Ishikawa (cell line): ENCODE measurements at regions not wholly inside any gene's neighbourhood (a gene's known extent, or its start where the extent isn't known, plus 50 kb on each side); places are given as distances from the start of the nearest gene placed in this dataset.

Experiments used
- CEBPB ChIP-seq: IDR thresholded peaks from 2 replicates; pipeline ENCODE4 v1.6.1; 2012
- CREB1 ChIP-seq: IDR thresholded peaks from 2 replicates; pipeline ENCODE4 v1.6.1; 2012; ENCODE audit warnings: low read depth
- EGR1 ChIP-seq: IDR thresholded peaks from 2 replicates; pipeline ENCODE4 v1.6.1; 2012
- EP300 ChIP-seq: IDR thresholded peaks from 2 replicates; pipeline ENCODE4 v1.6.1; 2012; ENCODE audit warnings: borderline replicate concordance
- FOXM1 ChIP-seq: IDR thresholded peaks from 2 replicates; pipeline ENCODE4 v1.6.1; 2012; ENCODE audit warnings: low read depth, borderline replicate concordance
- NFIC ChIP-seq: IDR thresholded peaks from 2 replicates; pipeline ENCODE4 v1.6.1; 2012
- RAD21 ChIP-seq: IDR thresholded peaks from 2 replicates; pipeline ENCODE4 v1.6.1; 2012; ENCODE audit warnings: low read depth
- TAF1 ChIP-seq: IDR thresholded peaks from 2 replicates; pipeline ENCODE4 v1.6.1; 2012; ENCODE audit warnings: low read depth, mild to moderate bottlenecking
- TCF12 ChIP-seq: IDR thresholded peaks from 2 replicates; pipeline ENCODE4 v1.6.1; 2012; ENCODE audit warnings: low read depth
- TEAD4 ChIP-seq: IDR thresholded peaks from 2 replicates; pipeline ENCODE4 v1.6.1; 2012
- YY1 ChIP-seq: IDR thresholded peaks from 2 replicates; pipeline ENCODE4 v1.6.1; 2012; ENCODE audit warnings: low read depth
- ZBTB7A ChIP-seq: IDR thresholded peaks from 2 replicates; pipeline ENCODE4 v1.6.1; 2012; ENCODE audit warnings: low read depth
- TF ChIP-seq, protein P1 (sequence below): IDR thresholded peaks from 2 replicates; pipeline ENCODE4 v1.6.1; 2012; ENCODE audit warnings: low read depth, mild to moderate bottlenecking
- TF ChIP-seq, protein P2 (sequence below): IDR thresholded peaks from 2 replicates; pipeline ENCODE4 v1.6.1; 2012
- TF ChIP-seq, protein P3 (sequence below): IDR thresholded peaks from 2 replicates; pipeline ENCODE4 v1.6.1; 2012

DNA sequence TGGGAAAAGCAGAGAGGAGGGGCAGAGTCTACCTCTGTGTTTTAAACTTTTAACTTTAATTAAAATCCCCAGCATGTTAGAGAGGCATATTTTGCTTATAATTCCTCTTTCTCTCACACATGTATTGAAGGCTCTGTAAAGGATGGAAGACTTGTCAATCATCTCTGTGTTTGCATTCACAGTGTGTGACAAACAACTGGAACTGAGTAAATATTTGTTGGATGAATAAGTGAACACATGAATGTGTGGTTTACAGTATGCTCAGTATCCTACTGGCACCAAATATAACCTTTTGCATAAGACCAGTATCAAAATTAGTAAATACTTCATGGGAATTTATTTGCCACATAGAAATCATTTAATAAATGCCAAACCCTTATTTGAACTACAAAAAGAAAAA, 829.0 kb downstream of the GRID1 start:
- TF ChIP-seq, protein P1, sequence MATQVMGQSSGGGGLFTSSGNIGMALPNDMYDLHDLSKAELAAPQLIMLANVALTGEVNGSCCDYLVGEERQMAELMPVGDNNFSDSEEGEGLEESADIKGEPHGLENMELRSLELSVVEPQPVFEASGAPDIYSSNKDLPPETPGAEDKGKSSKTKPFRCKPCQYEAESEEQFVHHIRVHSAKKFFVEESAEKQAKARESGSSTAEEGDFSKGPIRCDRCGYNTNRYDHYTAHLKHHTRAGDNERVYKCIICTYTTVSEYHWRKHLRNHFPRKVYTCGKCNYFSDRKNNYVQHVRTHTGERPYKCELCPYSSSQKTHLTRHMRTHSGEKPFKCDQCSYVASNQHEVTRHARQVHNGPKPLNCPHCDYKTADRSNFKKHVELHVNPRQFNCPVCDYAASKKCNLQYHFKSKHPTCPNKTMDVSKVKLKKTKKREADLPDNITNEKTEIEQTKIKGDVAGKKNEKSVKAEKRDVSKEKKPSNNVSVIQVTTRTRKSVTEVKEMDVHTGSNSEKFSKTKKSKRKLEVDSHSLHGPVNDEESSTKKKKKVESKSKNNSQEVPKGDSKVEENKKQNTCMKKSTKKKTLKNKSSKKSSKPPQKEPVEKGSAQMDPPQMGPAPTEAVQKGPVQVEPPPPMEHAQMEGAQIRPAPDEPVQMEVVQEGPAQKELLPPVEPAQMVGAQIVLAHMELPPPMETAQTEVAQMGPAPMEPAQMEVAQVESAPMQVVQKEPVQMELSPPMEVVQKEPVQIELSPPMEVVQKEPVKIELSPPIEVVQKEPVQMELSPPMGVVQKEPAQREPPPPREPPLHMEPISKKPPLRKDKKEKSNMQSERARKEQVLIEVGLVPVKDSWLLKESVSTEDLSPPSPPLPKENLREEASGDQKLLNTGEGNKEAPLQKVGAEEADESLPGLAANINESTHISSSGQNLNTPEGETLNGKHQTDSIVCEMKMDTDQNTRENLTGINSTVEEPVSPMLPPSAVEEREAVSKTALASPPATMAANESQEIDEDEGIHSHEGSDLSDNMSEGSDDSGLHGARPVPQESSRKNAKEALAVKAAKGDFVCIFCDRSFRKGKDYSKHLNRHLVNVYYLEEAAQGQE: no peak
- no peak for TF ChIP-seq CREB1
- no peak for TF ChIP-seq TEAD4
- TF ChIP-seq, protein P2, sequence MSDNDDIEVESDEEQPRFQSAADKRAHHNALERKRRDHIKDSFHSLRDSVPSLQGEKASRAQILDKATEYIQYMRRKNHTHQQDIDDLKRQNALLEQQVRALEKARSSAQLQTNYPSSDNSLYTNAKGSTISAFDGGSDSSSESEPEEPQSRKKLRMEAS: no peak
- no peak for TF ChIP-seq FOXM1
- TF ChIP-seq EP300: no peak
- no peak for TF ChIP-seq CEBPB
- no peak for TF ChIP-seq TAF1
- no peak for TF ChIP-seq TCF12
- TF ChIP-seq NFIC: no peak

DNA sequence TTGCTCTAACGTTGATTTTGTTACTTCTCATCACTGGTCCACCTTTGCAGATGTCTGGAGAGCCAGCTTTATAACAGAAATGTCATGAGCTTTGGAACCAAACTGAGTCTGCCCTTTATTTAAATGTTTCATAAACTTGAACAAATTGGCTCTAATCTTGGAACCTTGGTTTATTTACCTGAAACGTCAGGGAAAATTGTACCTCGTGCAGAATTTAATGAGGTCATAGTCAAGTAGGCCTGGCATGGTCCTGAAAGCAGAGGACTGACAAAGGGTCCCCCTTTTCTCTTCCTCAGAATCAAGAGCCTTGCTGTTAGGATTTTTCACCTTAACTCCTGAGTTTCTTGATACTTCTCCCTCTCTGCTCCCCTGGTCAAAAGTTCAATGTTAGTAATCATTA, 828.0 kb downstream of the GRID1 start:
- no peak for TF ChIP-seq YY1

DNA sequence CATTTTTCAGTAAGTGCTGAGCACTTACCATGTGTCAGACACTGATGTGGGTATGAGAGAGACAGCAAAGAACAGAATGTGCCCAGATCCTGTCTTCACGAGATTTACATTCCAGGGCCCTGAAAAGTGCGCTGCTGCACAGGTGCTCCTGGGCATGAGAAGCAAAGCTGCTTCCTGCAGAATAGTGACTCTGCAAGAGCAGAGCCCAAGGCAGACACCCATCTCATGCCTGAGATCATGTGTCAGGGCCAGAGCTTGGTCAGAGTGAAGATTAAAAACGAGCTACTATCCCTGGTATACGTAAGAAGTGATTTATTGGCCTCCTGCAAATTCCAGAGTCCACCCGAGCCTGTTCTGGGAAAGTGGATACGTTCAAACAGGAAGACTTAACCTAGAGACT, 824.4 kb downstream of the GRID1 start:
- TF ChIP-seq NFIC (no peak), EP300 (no peak), TCF12 (no peak), FOXM1 (no peak), TEAD4 (no peak), ZBTB7A (no peak), CEBPB (no peak)

DNA sequence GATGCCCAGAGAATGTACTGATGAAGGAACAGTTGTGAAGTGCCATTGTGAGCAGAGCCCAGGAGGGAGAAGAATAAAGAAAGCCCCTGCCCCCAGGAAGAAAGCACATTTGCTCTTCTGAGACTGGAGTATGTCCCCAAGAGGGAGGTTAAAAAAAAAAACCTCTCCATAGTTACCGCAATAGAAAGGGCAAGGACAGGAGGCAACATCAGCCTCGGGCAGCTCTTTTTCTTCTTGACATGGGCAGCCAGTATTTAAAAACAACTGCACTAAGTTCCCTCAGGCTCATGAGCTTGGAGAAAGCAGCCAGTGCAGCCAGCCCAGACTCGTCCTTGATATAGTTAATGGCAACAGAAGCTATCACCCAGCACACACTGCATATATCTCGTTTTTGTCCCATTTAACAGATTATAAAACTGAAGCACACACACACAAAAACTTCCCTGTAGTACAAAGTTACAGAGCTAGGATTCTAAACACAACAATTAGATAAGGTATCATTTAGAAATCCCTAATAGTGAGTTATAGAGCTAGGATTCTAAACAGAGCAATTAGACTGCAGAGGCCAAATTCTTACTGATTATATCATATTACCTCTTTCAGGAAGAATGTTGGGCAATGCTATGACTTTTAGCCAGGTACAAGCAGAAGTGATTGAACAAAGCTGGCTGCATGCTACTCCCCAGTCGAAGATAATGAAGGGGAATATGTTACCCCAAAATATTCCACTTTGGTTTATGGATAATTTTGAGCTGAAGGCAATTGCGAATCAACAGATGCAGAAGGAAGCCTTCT, 823.5 kb downstream of the GRID1 start:
- TF ChIP-seq, protein P2: no peak
- TF ChIP-seq, protein P3, sequence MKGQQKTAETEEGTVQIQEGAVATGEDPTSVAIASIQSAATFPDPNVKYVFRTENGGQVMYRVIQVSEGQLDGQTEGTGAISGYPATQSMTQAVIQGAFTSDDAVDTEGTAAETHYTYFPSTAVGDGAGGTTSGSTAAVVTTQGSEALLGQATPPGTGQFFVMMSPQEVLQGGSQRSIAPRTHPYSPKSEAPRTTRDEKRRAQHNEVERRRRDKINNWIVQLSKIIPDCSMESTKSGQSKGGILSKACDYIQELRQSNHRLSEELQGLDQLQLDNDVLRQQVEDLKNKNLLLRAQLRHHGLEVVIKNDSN: no peak
- TF ChIP-seq TEAD4 (no peak), FOXM1 (no peak), ZBTB7A (no peak), RAD21 (no peak), CEBPB (no peak), EP300 (no peak), NFIC (no peak), YY1 (no peak), EGR1 (no peak), TAF1 (no peak), TCF12 (no peak)

DNA sequence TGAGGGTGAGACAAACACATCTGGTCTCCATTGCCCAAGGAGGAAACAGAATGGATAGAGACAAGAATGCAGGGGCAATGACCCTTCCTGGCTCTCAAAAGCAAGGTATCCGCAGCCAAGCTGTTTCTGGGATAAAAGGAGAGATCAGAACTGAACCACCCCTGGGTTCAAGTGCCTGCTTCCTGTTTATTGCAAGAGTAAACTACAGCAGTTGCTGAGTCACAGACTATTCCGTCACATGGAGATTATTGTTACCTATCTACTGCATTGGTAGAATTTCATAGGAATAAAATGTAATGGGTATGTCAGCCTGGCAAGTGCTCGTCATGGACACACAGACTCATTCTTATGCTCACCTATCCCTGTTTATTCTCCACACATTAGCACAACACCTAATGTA, 821.6 kb downstream of the GRID1 start:
- TF ChIP-seq TCF12 (no peak), TAF1 (no peak), EP300 (no peak), ZBTB7A (no peak), FOXM1 (no peak), CREB1 (no peak), EGR1 (no peak)
- TF ChIP-seq, protein P1: no peak
- TF ChIP-seq, protein P3: no peak
- TF ChIP-seq, protein P2: no peak

DNA sequence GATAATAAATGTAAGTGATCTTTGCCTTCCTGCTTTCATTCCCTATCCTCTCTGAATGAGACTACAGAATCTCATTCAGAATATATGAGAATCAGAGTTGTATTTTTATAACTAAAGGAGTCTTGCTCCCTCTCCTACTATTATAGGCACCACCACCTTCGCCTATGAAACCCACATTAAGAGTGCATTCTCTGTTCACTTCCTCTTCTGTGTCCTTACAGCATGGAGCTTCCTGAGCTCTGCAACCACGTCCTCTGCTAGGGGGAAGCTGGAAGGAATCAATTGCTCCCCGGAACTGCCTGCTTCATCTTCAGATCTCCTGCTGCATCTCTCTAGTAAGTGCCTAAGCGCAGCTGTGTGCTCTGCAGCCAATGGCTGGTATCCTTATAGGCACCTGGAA, 820.7 kb downstream of the GRID1 start:
- TF ChIP-seq YY1 (no peak), CREB1 (no peak), EGR1 (no peak), ZBTB7A (no peak), FOXM1 (no peak), TCF12 (no peak), EP300 (no peak), TAF1 (no peak), CEBPB (no peak), NFIC (no peak), TEAD4 (no peak), RAD21 (no peak)
- TF ChIP-seq, protein P3: no peak
- TF ChIP-seq, protein P2: no peak
